Activated CD4-positive, alpha-beta T cell treated with anti-CD3 and anti-CD28 coated beads, Interleukin-2, amount 50 U/mL, for 24 hours (primary cell): ENCODE measurements at regions not wholly inside any gene's neighbourhood (a gene's known extent, or its start where the extent isn't known, plus 50 kb on each side); places are given as distances from the start of the nearest gene placed in this dataset.

ENCODE experiments used
- DNase-seq, 2 donors: peaks; one replicate each; pipeline ENCODE4 v3.0.0-alpha.2; 2020; ENCODE audit warnings: low read depth in 1 of 2, low spot score in 1 of 2

DNA sequence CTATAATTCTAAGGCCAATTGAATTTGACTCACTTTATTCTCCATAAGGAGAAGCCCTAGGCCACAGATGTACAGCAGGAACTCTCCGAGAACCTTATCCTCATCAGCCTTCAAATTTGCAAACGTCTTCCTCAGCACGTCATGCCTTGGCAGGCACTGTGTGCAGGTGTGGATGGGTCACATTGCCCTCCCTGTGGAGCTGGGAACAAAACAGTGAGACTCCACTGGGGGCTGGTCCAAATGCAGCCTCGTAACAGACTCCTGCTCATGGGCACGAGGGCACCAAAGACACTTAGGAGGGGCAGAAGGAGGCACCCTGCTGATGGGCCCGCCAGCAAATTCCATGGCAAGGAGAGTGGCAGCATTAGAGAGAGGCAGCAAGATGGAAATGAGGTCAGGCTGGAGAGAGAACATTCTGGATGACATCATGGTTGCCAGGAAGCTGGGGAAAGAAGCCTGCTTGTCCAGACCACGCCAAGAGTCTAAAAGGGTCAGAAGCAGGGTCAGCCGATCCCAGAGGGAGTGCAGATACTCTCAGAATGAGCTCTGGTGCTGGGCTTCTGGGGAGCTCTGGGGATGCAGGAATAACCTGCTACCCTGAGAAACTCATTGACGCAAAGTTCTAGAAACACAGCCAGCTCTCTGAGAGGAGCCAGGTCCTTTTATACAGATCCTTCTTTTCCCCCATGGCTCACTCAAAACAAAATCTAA lies 242.2 kb downstream of the B3GLCT start:
- DNase-seq, result no peak

- no peak for DNase-seq
Measured at GRCh38 chr13:31442571-31442970, 242.8 kb downstream of the B3GLCT start.

DNA sequence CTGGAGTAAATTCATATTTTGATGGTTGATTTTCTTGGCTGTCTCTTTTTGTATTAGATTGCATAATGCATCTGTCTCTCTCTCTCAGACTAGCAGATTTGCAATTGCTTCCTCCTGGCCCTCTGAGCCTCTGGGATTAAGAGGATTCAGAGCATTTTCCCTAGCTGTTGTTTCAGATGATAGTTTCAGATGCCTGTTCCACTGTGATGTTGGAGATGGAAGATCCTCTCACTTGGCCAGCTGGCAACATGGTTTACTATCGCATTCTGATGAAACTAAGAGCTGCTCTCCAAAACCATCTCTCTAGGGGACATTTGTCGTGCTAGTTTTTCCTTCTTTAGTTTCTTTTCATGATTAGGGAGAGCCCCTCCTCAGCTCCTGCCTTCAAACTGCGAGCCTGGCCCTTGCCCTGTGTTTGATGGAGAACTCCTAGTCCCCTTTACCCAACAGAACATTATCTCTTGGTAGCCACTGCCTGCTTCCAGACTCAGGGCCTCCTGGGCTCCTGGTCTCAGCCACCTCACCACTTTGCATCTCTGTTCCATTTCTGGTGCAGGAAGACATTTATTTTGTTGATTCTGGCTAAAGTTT lies 244.6 kb downstream of the B3GLCT start:
- DNase-seq, result no peak

DNA sequence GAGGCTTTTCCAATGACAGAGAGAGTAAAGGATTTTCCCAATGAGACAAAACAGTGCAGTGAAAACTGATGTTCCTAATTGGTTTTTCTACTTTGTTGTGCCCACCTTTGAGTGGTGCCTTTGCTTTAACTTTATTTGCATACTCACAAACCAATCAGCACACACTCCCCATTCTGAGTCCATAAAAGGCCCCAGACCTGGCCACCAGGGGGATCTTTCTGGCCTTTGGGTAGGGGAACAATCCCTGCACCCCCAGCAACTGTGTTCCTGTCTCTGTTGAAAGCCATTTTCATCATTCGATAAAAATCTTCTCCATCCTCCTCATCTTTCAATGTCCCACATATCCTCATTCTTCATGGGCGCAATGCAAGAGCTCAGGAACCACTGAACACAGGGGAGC lies 252.8 kb downstream of the B3GLCT start:
- DNase-seq, result no peak

DNA sequence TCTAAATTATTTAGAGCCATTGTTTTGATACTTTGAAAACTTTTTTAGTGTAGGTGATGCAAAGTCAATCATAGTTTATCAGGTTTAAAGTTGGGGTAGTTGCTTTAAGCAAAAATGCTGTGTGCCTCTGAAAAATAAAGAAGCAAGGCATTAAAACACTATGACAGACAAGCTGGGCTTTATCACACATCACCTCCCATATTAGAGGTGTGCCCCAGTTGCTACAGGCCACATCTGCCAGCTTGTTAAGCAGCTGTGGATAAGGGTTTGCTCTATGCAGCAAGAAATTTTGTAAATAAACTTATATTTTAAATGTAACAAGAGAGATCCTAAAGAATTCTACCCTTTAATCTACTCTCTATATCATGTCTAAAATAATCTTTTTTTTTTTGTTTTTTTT lies 255.8 kb downstream of the B3GLCT start:
- DNase-seq, result no peak

DNA sequence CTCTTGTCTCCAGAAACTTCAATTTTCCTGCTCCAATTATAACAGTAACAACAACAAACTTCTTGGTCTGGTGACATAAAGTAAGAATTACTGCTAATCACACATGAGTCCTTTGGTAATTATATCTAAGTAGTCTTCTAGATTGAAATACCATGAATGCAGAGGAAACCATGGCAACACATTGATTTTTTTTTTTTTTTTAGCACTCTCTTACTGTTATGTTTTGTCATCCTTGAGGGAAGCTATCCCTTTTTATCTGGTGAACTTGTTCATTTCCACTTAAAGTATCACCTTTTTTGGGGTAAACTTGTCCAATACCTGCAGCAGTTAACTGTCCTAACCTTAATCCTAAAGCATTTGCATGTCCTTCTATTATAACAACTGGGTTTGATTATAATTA lies 256.3 kb downstream of the B3GLCT start:
- DNase-seq, result no peak

- DNase-seq, result no peak
Measured at GRCh38 chr13:31460061-31460460, 260.3 kb downstream of the B3GLCT start.

GRCh38 chr13:31461923-31462322 lies 262.1 kb downstream of the B3GLCT start:
- no peak for DNase-seq

DNA sequence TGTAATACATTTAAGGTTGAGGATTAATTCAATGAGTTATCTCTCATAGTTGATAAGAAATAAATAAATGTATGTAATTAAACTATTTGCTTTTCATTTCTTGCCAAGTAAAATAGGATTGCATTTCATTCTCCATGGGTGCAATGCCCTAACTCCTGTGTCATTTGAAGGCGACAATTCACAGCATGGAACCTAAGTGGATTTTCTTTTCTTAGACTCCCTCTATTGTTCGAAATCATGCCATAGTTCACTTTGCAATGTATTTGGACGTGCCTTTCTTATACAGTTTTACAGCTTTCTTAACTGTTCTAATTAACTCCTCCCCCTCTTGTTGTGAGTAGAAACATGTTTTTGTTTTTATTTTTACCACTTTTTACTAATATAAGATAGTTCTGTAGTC lies 263.0 kb downstream of the B3GLCT start:
- no peak for DNase-seq

- no peak for DNase-seq
Measured at GRCh38 chr13:31468114-31468902, 268.5 kb downstream of the B3GLCT start.

DNA sequence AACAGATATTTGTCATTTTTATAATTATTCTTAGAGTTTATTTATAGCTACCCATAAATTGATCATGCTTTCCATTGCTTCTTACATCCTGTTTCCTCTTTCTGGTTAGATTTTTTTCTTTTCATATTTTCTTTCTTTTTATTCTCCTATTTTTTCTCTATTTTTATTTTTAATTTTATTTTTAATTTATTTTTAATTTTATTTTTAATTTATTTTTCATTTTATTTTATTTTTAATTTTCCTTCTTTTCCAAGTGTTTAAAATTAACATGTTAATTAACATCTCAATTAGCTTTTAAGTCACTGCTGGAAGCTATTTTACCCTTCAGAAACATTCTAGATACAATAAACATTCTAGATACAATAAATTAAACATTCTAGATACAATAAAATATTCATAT lies 269.6 kb downstream of the B3GLCT start:
- DNase-seq, result no peak

DNA sequence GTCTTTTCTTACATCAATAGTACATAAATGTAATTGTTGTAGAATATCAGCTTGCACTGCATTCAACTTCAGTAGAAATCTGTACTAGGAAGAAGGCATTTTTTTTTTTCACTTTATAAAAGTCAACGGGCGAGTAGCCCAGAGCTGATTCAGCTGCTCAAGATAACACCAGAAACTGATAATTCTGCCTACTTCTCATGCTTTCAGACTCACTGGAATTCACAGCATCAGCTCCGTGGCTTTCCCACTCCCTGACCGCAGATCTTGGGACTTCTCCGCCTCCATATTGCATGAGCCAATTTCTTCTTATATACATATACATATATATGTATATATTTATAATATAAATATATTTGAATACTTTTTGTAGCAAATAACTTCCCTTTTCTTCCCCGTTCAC lies 263.1 kb upstream of the RXFP2 start:
- DNase-seq, result no peak

DNA sequence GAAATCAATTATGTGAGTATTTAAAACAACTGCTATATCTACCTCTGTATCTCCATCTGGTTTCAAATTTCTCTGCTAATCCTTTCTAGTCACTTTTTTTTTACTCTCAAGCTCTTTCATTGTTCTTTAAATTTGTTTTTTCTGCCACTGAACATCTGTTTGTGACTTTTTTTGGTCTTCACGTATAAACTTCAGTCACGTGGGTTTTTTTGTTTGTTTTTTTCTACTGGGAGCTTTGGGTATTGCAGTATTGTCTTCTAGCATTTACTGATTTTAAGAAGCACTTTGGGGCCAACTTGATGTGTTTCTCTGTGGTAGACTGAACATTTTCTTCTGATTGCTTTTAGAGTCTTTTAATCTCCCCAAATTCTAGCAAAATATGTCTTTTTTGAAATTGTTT lies 262.6 kb upstream of the RXFP2 start:
- no peak for DNase-seq

- no peak for DNase-seq
Measured at GRCh38 chr13:31477961-31478360, 261.4 kb upstream of the RXFP2 start.

GRCh38 chr13:31485183-31485582 lies 254.1 kb upstream of the RXFP2 start:
- DNase-seq, result no peak

DNA sequence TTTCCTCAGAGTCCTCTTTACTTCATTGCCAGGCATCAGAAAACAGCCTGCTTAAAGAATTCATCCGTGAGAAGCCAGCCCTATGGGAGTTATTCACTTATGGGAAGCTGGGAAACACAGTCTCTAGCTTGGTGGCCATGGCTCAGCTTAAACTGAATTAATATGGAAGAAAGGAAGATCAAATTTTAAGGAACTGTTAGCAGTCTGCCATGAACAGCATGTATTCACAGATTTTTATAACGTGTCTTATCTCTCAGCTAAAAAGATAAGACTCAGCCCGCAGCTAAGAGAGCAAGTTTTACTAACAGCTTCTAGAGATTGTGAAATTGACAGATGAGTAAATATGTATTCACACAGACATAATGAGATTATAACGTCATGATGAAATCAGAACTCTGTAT lies 253.7 kb upstream of the RXFP2 start:
- no peak for DNase-seq

DNA sequence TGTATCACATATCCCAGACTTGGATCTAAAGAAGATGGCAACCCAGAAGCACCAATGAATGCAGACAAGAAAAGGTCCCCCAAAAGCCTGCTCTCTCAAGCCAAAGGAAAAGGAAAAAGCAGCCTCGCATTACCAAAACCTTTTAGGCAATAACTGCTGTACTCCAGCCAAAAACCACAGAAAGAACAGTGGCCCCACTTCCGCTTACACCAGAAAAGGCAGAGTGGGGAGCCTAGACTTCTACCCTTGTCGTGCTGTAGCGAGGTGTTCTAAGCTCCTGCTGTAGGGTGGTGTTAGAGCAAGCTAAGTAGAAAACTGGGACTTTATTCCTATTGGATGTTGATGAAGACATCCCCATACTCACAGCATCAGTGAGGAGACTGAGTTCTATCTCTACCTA lies 244.0 kb upstream of the RXFP2 start:
- DNase-seq, result no peak

GRCh38 chr13:31499274-31499673 lies 240.1 kb upstream of the RXFP2 start:
- DNase-seq, result no peak

DNA sequence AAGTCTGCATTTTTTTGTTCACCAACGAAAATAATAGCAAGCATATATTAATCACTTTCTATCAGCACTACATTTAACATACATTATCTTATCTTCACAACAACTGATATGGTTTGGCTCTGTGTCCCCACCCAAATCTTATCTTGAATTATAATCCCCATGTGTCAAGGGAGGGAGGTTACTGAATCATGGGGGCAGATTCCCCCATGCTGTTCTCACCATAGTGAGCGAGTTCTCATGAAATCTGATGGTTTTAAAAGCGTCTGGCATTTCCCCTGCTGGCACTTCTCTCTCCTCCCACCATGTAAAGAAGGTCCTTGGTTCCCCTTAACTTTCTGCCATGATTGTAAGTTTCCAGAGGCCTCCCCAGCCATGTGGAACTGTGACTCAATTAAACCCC lies 235.7 kb upstream of the RXFP2 start:
- DNase-seq, result no peak

DNA sequence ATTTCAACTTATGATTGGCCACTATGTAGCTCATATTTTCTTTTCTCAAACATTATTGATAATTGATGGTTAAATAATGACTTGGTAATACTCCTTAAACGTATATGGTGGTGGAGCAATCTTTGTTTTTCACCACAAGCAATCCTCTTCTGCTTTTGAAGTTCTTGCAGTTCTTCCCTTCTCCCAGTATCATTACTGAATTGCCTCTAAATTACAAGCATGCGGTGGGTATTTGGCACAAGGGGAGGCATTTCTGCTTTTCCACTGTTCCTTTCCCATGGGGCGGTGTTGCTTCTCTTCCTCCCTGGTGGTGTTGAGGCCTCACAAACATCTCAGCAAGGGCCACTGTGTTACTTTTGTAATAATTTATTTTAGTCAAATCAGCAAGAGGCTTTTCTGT lies 234.4 kb upstream of the RXFP2 start:
- no peak for DNase-seq

DNA sequence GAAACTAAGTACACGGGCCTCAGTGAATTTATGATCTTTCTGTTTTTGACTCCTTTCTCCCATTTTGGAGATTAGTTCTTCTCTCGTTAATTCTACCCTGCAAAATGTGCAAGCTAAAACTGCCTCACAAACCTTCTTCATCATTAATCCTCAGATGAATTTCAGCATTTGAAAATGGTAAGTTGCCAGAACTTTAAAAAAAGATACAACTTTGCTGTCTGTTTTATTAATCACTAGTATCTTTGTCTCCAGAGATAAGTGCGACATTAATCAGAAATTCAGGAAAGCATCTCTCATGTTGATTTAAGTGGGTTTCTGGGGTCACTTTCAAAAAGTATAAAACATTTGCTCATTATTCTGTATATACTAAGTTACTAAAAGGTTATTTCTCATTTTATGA lies 227.0 kb upstream of the RXFP2 start:
- DNase-seq, result no peak

GRCh38 chr13:31514932-31515331 lies 224.4 kb upstream of the RXFP2 start:
- DNase-seq, result no peak
